ENCODE measurements at regions not wholly inside any gene's neighbourhood (a gene's known extent, or its start where the extent isn't known, plus 50 kb on each side); places are given as distances from the start of the nearest gene placed in this dataset.

DNA sequence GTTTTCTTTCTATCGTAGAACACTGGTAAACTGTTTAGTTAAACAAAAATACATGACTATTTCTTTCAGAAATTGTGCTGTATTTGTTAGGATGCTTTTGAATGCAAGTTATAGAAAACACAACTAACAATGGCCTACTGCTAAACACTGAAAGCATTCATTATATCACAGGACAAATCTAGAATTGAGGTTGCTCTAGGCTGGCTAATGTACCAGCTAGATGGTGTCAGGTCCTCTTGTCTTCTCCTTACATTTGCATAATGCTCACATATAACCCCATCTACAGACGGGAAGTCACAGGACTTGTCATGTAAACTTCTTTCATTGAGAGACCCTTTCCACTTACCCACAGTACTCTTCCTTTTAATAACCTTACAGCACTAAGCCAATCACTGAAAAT is 586.8 kb downstream of the DSC3 start:
- POLR2A ChIA-PET, result no interaction called here
- peaks cover 0 to 3% (median 0%) of the 10 kb centered on the region in 3 donors for H3K9me3 ChIP-seq (ENCODE audit: control extremely low read depth in 1 of 3, control insufficient read depth in 2 of 3, insufficient read depth in 1 of 3, low read length in 2 of 3)
- Mint-ChIP-seq H3K4me1 (no peaks in the 10 kb centered on the region), H3K27me3 (no peaks in the 10 kb centered on the region), H3K9me3 (ENCODE audit: insufficient read depth) (no peaks in the 10 kb centered on the region), H3K4me3 (no peak overlapping the region), H3K27ac (no peak overlapping the region)
- H3K27me3 ChIP-seq (replicated peaks in 1 of 4; ENCODE audit: control extremely low read depth in 1 of 4, control insufficient read depth in 3 of 4, insufficient read depth in 4 of 4, low read length in 3 of 4), result no peaks in the 10 kb centered on the region
- H3K36me3 ChIP-seq (replicated peaks in 1 of 2; ENCODE audit: control extremely low read depth in 1 of 2, control insufficient read depth in 1 of 2, extremely low read depth in 1 of 2, insufficient read depth in 2 of 2, low read length in 1 of 2), result no peaks in the 10 kb centered on the region
- CTCF ChIA-PET, result interaction anchor here (1.4 kb wide), 1 partner anchor 9 kb away, joined by 3 read pairs; no protein-coding TSS in a partner anchor
- WGBS (ENCODE audit: insufficient coverage), result no CpG with 5 or more reads among the region's 2 CpGs
- no peak for DNase-seq
- ATAC-seq (ENCODE audit: low read depth), result no peak
- no peak overlapping the region for H2AFZ ChIP-seq (ENCODE audit: insufficient read depth, low read depth, low read length, poor library complexity, severe bottlenecking)
- H3K4me2 ChIP-seq (replicated peaks; ENCODE audit: low read depth, low read length, poor library complexity, severe bottlenecking), result no peak overlapping the region
- no peak overlapping the region for H3K4me3 ChIP-seq (ENCODE audit: control extremely low read depth in 1 of 5, extremely low read depth in 1 of 5, insufficient read depth in 1 of 5, low read depth in 2 of 5, low read length in 4 of 5)
- H3K4me1 ChIP-seq (ENCODE audit: control insufficient read depth in 2 of 2, insufficient read depth in 2 of 2, low read length in 2 of 2), result no peaks in the 10 kb centered on the region
- H4K20me1 ChIP-seq (ENCODE audit: control insufficient read depth, insufficient read depth, low read length, poor library complexity, severe bottlenecking), result no peaks in the 10 kb centered on the region
- intact Hi-C loops (cut with micrococcal nuclease), result no loop called here
- TF ChIP-seq EZH2 (IDR thresholded peaks at IDR 0.05; ENCODE audit: borderline replicate concordance, insufficient read depth, low read depth, low read length, poor library complexity, severe bottlenecking) (no peak), CTCF (IDR thresholded peaks at IDR 0.05) (no peak)
- H3K27ac ChIP-seq (ENCODE audit: low read length in 2 of 2), result no peak overlapping the region
- no peak overlapping the region for H3K9ac ChIP-seq (ENCODE audit: low read length)
- no peaks in the 10 kb centered on the region for H3K79me2 ChIP-seq (ENCODE audit: control insufficient read depth, insufficient read depth, low read length)

- H2AFZ ChIP-seq (ENCODE audit: insufficient read depth, low read depth, low read length, poor library complexity, severe bottlenecking), result no peak overlapping the region
- CTCF ChIA-PET, result interaction anchor here (1.4 kb wide), 1 partner anchor 8 kb away, joined by 3 read pairs; no protein-coding TSS in a partner anchor
- no peak overlapping the region for H3K27ac Mint-ChIP-seq
- DNase-seq (no peak), ATAC-seq (ENCODE audit: low read depth) (no peak)
- no peak overlapping the region for H3K9ac ChIP-seq (ENCODE audit: low read length)
- no peaks in the 10 kb centered on the region for H3K36me3 ChIP-seq (replicated peaks in 1 of 2; ENCODE audit: control extremely low read depth in 1 of 2, control insufficient read depth in 1 of 2, extremely low read depth in 1 of 2, insufficient read depth in 2 of 2, low read length in 1 of 2)
- WGBS (ENCODE audit: insufficient coverage), result 83% methylated on average over 2 of the region's 4 CpGs
- H3K4me2 ChIP-seq (replicated peaks; ENCODE audit: low read depth, low read length, poor library complexity, severe bottlenecking), result no peak overlapping the region
- POLR2A ChIA-PET, result no interaction called here
- intact Hi-C loops (cut with micrococcal nuclease), result no loop called here
- no peaks in the 10 kb centered on the region for H3K27me3 ChIP-seq (replicated peaks in 1 of 4; ENCODE audit: control extremely low read depth in 1 of 4, control insufficient read depth in 3 of 4, insufficient read depth in 4 of 4, low read length in 3 of 4)
- no peaks in the 10 kb centered on the region for H3K4me1 Mint-ChIP-seq
- no peak overlapping the region for H3K27ac ChIP-seq (ENCODE audit: low read length in 2 of 2)
- no peak overlapping the region for H3K4me3 Mint-ChIP-seq
- H3K9me3 Mint-ChIP-seq (ENCODE audit: insufficient read depth), result no peaks in the 10 kb centered on the region
- no peak overlapping the region for H3K4me3 ChIP-seq (ENCODE audit: control extremely low read depth in 1 of 5, extremely low read depth in 1 of 5, insufficient read depth in 1 of 5, low read depth in 2 of 5, low read length in 4 of 5)
- no peaks in the 10 kb centered on the region for H3K27me3 Mint-ChIP-seq
- no peaks in the 10 kb centered on the region for H3K79me2 ChIP-seq (ENCODE audit: control insufficient read depth, insufficient read depth, low read length)
- H3K9me3 ChIP-seq (ENCODE audit: control extremely low read depth in 1 of 3, control insufficient read depth in 2 of 3, insufficient read depth in 1 of 3, low read length in 2 of 3), result peaks cover 0 to 3% (median 0%) of the 10 kb centered on the region in 3 donors
- H4K20me1 ChIP-seq (ENCODE audit: control insufficient read depth, insufficient read depth, low read length, poor library complexity, severe bottlenecking), result no peaks in the 10 kb centered on the region
- no peaks in the 10 kb centered on the region for H3K4me1 ChIP-seq (ENCODE audit: control insufficient read depth in 2 of 2, insufficient read depth in 2 of 2, low read length in 2 of 2)
- no peak for TF ChIP-seq CTCF (IDR thresholded peaks at IDR 0.05)
- TF ChIP-seq EZH2 (IDR thresholded peaks at IDR 0.05; ENCODE audit: borderline replicate concordance, insufficient read depth, low read depth, low read length, poor library complexity, severe bottlenecking), result no peak
Observed at GRCh38 chr18:30454920-30455319, 587.6 kb downstream of the DSC3 start.

Data from B cell (primary cell).